ENCODE measurements at regions not wholly inside any gene's neighbourhood (a gene's known extent, or its start where the extent isn't known, plus 50 kb on each side); places are given as distances from the start of the nearest gene placed in this dataset.

- TF ChIP-seq SP1 (IDR thresholded peaks at IDR 0.05) (no peak), ZNF384 (IDR thresholded peaks at IDR 0.05) (no peak), FOXM1 (IDR thresholded peaks at IDR 0.05; ENCODE audit: borderline replicate concordance) (no peak), CTBP1 (IDR thresholded peaks at IDR 0.05; ENCODE audit: borderline replicate concordance) (no peak), HDGF (IDR thresholded peaks at IDR 0.05; ENCODE audit: borderline replicate concordance) (no peak), FOXA1 (IDR thresholded peaks at IDR 0.05) (no peak), TARDBP (IDR thresholded peaks at IDR 0.05) (no peak), ARNT (IDR thresholded peaks at IDR 0.05) (no peak)
Measured at GRCh38 chr20:4335722-4336121, 86.6 kb upstream of the ADRA1D start.
